Right lobe of liver (tissue), 6 donors: ENCODE measurements at regions not wholly inside any gene's neighbourhood (a gene's known extent, or its start where the extent isn't known, plus 50 kb on each side); places are given as distances from the start of the nearest gene placed in this dataset.
"Not testable (repeated sequence)": the region's sequence is repeated elsewhere in the genome, so short reads cannot be mapped to it uniquely, and the experiment has no call there.

Source experiments
- ATAC-seq, 4 donors: fragments of 200-7000 bp; cut with Tn5 transposase; one replicate each; pipeline ENCODE4 v1.9.1; 2020; ENCODE audit warnings: mild to moderate bottlenecking in 4 of 4, moderate library complexity in 4 of 4
- DNase-seq, 3 donors: peaks; one replicate each; pipeline ENCODE4 v3.0.0-alpha.2; 2020
- H3K27ac ChIP-seq, 3 donors: fragments of 200-600 bp; one replicate each; pipeline ENCODE4 v1.8.0; 2022
- H3K27me3 ChIP-seq, 2 donors: fragments of 200-600 bp; one replicate each; pipeline ENCODE4 v1.8.0; 2022
- H3K36me3 ChIP-seq, 4 donors: fragments of 200-600 bp; sonication (generic) in 1 of 4; one replicate each; pipeline versions ENCODE4 v1.5.1 to v1.8.0; 2017 to 2022; ENCODE audit warnings: control low read depth in 1 of 4
- H3K4me1 ChIP-seq, 4 donors: fragments of 200-600 bp; sonication (generic) in 1 of 4; one replicate each; pipeline versions ENCODE4 v1.5.1 to v1.8.0; 2017 to 2022; ENCODE audit warnings: control low read depth in 1 of 4
- H3K4me3 ChIP-seq, 3 donors: fragments of 200-600 bp; one replicate each; pipeline ENCODE4 v1.8.0; 2022
- H3K9me3 ChIP-seq, 4 donors: fragments of 200-600 bp; sonication (generic) in 1 of 4; one replicate each; pipeline versions ENCODE4 v1.5.1 to v1.8.0; 2017 to 2022; ENCODE audit warnings: control low read depth in 1 of 4
- POLR2A ChIP-seq: fragments of 450-650 bp; IDR thresholded peaks from one replicate; pipeline ENCODE4 v1.6.1; 2017; ENCODE audit warnings: antibody characterized with exemption, mild to moderate bottlenecking
- WGBS: methylation state at CpG from one replicate; pipeline ENCODE4 v1.1.6; 2018; ENCODE audit warnings: low coverage, low lambda C conversion rate; ENCODE audit not compliant: insufficient coverage; ENCODE audit errors: missing lambda C conversion rate; 5-methylcytosine and 5-hydroxymethylcytosine counted together
- intact Hi-C, 2 donors: fragments of 100-400 bp; cut with DNase I; formaldehyde crosslinking; loops; one replicate each; pipeline versions ENCODE4 v1.11.2 to v1.14.1; 2022
- TF ChIP-seq, protein P1 (sequence below), 4 donors: fragments of 200-600 bp in 3 of 4; fragments of 450-650 bp in 1 of 4; IDR thresholded peaks; one replicate each; pipeline versions ENCODE4 v1.5.1 to v1.8.0; 2016 to 2022; ENCODE audit warnings: antibody characterized with exemption in 4 of 4, mild to moderate bottlenecking in 2 of 4
- donor health status: DM: no; HTN: yes; CAD: no.
- donor health status: DM: no; HTN: no; CAD: no.
- donor health status: DM: no; HTN: no; CAD: no.
- donor health status: DM: no; HTN: yes; CAD: no.
- donor health status: DM: no; HTN: yes; CAD: no.

DNA sequence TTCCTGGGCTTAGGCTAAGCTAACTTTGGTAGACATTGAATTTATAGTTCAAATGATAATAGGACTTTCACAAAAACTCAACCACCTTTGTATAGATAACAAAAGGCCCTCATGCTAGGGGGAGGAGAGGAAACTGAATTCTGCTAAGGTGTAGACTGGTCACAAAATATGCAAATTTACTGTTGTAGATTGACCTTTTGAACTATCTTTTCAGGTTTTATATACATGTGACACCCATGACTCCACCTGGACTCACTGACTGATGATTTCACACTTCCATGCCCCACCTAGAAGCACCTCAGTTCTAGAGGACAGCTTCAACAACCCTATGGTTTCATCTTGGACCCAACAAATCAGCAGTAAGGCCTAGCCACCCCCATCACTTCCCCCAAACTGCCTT lies 165.7 kb downstream of the CEMIP2 start:
- intact Hi-C loops: no loop called here
- no peak for ATAC-seq

DNA sequence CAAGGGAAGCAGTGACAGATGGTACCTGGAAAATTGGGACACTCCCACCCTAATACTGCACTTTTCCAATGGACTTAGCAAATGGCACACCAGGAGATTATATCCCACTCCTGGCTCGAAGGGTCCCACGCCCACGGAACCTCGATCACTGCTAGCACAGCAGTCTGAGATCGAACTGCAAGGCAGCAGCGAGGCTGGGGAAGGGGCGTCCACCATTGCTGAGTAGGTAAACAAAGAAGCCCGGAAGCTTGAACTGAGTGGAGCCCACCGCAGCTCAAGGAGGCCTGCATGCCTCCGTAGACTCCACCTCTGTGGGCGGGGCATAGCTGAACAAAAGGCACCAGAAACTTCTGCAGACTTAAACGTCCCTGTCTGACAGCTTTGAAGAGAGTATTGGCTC lies 172.6 kb downstream of the CEMIP2 start:
- H3K9me3 ChIP-seq, H3K27ac ChIP-seq, H3K4me3 ChIP-seq, ATAC-seq, H3K36me3 ChIP-seq, H3K27me3 ChIP-seq, DNase-seq, H3K4me1 ChIP-seq, intact Hi-C loops: not testable (repeated sequence)
- WGBS: 89% methylated on average over 5 of the region's 12 CpGs

More for the DNA sequence above, 165.7 kb downstream of the CEMIP2 start:
- Histone ChIP-seq H3K27ac (no peak overlapping the region), H3K27me3 (no peaks in the 10 kb centered on the region), H3K36me3 (no peaks in the 10 kb centered on the region), H3K4me1 (no peaks in the 10 kb centered on the region), H3K9me3 (no peaks in the 10 kb centered on the region), H3K4me3 (no peak overlapping the region)
- TF ChIP-seq, protein P1, sequence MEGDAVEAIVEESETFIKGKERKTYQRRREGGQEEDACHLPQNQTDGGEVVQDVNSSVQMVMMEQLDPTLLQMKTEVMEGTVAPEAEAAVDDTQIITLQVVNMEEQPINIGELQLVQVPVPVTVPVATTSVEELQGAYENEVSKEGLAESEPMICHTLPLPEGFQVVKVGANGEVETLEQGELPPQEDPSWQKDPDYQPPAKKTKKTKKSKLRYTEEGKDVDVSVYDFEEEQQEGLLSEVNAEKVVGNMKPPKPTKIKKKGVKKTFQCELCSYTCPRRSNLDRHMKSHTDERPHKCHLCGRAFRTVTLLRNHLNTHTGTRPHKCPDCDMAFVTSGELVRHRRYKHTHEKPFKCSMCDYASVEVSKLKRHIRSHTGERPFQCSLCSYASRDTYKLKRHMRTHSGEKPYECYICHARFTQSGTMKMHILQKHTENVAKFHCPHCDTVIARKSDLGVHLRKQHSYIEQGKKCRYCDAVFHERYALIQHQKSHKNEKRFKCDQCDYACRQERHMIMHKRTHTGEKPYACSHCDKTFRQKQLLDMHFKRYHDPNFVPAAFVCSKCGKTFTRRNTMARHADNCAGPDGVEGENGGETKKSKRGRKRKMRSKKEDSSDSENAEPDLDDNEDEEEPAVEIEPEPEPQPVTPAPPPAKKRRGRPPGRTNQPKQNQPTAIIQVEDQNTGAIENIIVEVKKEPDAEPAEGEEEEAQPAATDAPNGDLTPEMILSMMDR (IDR thresholded peaks at IDR 0.05): no peak
- TF ChIP-seq POLR2A: no peak
- no peak for DNase-seq

DNA sequence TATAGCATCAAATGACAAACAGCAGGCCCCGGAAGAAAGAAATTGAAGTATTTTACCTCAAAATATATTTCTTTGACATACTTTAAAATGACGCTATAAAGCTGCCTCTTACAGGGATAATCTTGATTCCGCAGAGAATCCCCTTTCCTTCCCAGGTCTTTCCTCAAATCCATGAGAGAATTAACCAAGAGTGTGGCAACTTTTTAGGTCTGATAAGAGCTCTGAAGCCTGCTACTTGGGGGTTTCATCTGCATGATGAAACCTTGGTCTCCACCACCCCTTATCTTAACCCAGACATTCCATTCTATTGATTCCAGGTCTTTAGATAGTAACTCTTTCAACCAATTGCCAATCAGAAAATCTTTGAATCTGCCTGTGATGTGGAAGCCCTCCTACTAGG lies 173.8 kb downstream of the CEMIP2 start:
- 75% methylated on average over 3 of the region's 3 CpGs for WGBS
- DNase-seq: no peak
- H3K4me3 ChIP-seq: no peak overlapping the region
- intact Hi-C loops: no loop called here
- no peaks in the 10 kb centered on the region for H3K27me3 ChIP-seq
- peaks cover 0 to 9% (median 0%) of the 10 kb centered on the region in 4 donors for H3K4me1 ChIP-seq
- H3K36me3 ChIP-seq: no peaks in the 10 kb centered on the region
- TF ChIP-seq, protein P1 (IDR thresholded peaks at IDR 0.05): no peak
- no peak for TF ChIP-seq POLR2A
- no peak overlapping the region for H3K27ac ChIP-seq
- no peak for ATAC-seq
- no peaks in the 10 kb centered on the region for H3K9me3 ChIP-seq

DNA sequence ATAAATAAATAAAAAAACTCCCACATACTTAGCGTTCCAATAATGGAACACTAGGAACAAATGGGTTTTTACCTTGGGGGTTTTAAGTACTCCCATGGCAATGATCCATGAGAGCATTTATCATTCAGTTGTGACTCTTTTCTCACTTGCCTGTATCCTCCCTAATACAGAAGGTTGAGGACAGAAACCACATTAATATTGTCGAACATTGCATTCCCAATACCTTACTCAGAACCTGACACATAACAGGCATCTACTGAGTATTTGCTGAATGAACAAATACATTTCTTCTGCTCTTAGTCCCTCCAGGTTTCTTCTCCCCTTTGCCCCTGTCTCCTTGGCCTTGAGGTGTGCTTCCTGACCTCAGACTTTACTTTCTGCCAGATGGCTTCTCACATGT lies 175.9 kb downstream of the CEMIP2 start:
- WGBS: 100% methylated on average over 2 of the region's 2 CpGs
- DNase-seq: no peak
- Histone ChIP-seq H3K9me3 (no peaks in the 10 kb centered on the region), H3K27me3 (no peaks in the 10 kb centered on the region), H3K4me3 (no peak overlapping the region), H3K4me1 (peaks cover 0 to 12% (median 0%) of the 10 kb centered on the region in 4 donors), H3K36me3 (no peaks in the 10 kb centered on the region), H3K27ac (no peak overlapping the region)
- TF ChIP-seq, protein P1 (IDR thresholded peaks at IDR 0.05): no peak
- no peak for TF ChIP-seq POLR2A
- ATAC-seq: no peak
- intact Hi-C loops: no loop called here

DNA sequence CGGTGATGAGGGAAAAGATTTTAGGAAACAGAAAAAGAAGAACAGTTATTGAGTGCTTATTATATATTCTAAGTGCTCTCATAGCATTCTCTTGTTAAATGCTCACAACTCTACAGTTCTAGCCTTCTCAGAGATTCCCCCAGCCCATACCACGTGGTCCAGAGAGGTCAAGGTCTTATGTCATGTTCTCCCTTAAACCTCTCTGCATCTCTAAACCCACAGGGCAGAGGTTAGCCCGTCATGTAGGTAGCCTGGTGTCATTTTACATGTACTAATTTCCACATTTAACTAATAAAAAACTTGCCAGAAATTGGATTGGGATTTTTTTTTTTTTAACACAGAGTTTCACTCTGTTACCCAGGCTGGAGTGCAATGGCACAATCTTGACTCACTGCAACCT lies 178.0 kb downstream of the CEMIP2 start:
- H3K9me3 ChIP-seq: no peaks in the 10 kb centered on the region
- intact Hi-C loops: no loop called here
- no peaks in the 10 kb centered on the region for H3K27me3 ChIP-seq
- peak; percentile 65 to 82 (median 71) for ATAC-seq
- no peak for DNase-seq
- H3K4me1 ChIP-seq: peaks cover 0 to 12% (median 0%) of the 10 kb centered on the region in 4 donors
- H3K36me3 ChIP-seq: no peaks in the 10 kb centered on the region
- H3K4me3 ChIP-seq: no peak overlapping the region
- H3K27ac ChIP-seq: peak overlapping the region in 2 of 3 donors; percentile 16 to 52
- WGBS: 28% methylated on average over 3 of the region's 3 CpGs
- TF ChIP-seq POLR2A: no peak
- TF ChIP-seq, protein P1 (IDR thresholded peaks at IDR 0.05): no peak
